ENCODE measurements at regions not wholly inside any gene's neighbourhood (a gene's known extent, or its start where the extent isn't known, plus 50 kb on each side); places are given as distances from the start of the nearest gene placed in this dataset.

GRCh38 chr3:167898091-167898490, 162.6 kb downstream of the SERPINI1 start:
- Histone ChIP-seq H3K36me3 (no peaks in the 10 kb centered on the region), H3K27me3 (no peaks in the 10 kb centered on the region), H3K9me3 (no peaks in the 10 kb centered on the region), H4K20me1 (no peaks in the 10 kb centered on the region), H3K4me3 (no peak overlapping the region), H3K4me2 (no peak overlapping the region), H3K4me1 (no peaks in the 10 kb centered on the region), H3K9ac (no peak overlapping the region), H3K27ac (no peak overlapping the region)
- no peak for TF ChIP-seq Cebpa-rat (IDR thresholded peaks at IDR 0.05)

- H3K36me3 ChIP-seq, result no peaks in the 10 kb centered on the region
- no peaks in the 10 kb centered on the region for H3K4me1 ChIP-seq
- H3K9me3 ChIP-seq, result no peaks in the 10 kb centered on the region
- no peaks in the 10 kb centered on the region for H4K20me1 ChIP-seq
- H3K4me2 ChIP-seq, result no peak overlapping the region
- H3K4me3 ChIP-seq, result no peak overlapping the region
- no peak overlapping the region for H3K9ac ChIP-seq
- TF ChIP-seq Cebpa-rat (IDR thresholded peaks at IDR 0.05), result no peak
- H3K27me3 ChIP-seq, result no peaks in the 10 kb centered on the region
- H3K27ac ChIP-seq, result no peak overlapping the region
These were observed 160.2 kb downstream of the SERPINI1 start for GRCh38 chr3:167895684-167896083.

- TF ChIP-seq Cebpa-rat (IDR thresholded peaks at IDR 0.05), result no peak
- no peaks in the 10 kb centered on the region for H3K36me3 ChIP-seq
- H3K4me2 ChIP-seq, result no peak overlapping the region
- H3K27ac ChIP-seq, result no peak overlapping the region
- H3K27me3 ChIP-seq, result no peaks in the 10 kb centered on the region
- H3K4me1 ChIP-seq, result no peaks in the 10 kb centered on the region
- H3K9ac ChIP-seq, result no peak overlapping the region
- no peak overlapping the region for H3K4me3 ChIP-seq
- no peaks in the 10 kb centered on the region for H4K20me1 ChIP-seq
- H3K9me3 ChIP-seq, result no peaks in the 10 kb centered on the region
These were observed 159.7 kb downstream of the SERPINI1 start for GRCh38 chr3:167895178-167895577.

- Histone ChIP-seq H3K27ac (no peak overlapping the region), H3K9me3 (no peaks in the 10 kb centered on the region), H3K36me3 (no peaks in the 10 kb centered on the region), H3K4me3 (no peak overlapping the region), H3K9ac (no peak overlapping the region), H3K4me2 (no peak overlapping the region), H3K4me1 (no peaks in the 10 kb centered on the region), H3K27me3 (no peaks in the 10 kb centered on the region), H4K20me1 (no peaks in the 10 kb centered on the region)
- peak; percentile 30; the same call in 1 of the 2 replicates for TF ChIP-seq Cebpa-rat (IDR thresholded peaks at IDR 0.05)
These were observed 156.7 kb downstream of the SERPINI1 start for GRCh38 chr3:167892205-167892604.

- H3K4me2 ChIP-seq, result no peak overlapping the region
- H3K9me3 ChIP-seq, result no peaks in the 10 kb centered on the region
- no peaks in the 10 kb centered on the region for H3K36me3 ChIP-seq
- no peaks in the 10 kb centered on the region for H4K20me1 ChIP-seq
- no peaks in the 10 kb centered on the region for H3K4me1 ChIP-seq
- TF ChIP-seq Cebpa-rat (IDR thresholded peaks at IDR 0.05), result no peak
- H3K9ac ChIP-seq, result no peak overlapping the region
- H3K27me3 ChIP-seq, result no peaks in the 10 kb centered on the region
- H3K4me3 ChIP-seq, result no peak overlapping the region
- no peak overlapping the region for H3K27ac ChIP-seq
These were observed 151.6 kb downstream of the SERPINI1 start for GRCh38 chr3:167887096-167887495.

GRCh38 chr3:167886690-167887089, 151.2 kb downstream of the SERPINI1 start:
- Histone ChIP-seq H3K9ac (no peak overlapping the region), H3K4me2 (no peak overlapping the region), H3K9me3 (no peaks in the 10 kb centered on the region), H3K36me3 (no peaks in the 10 kb centered on the region), H4K20me1 (no peaks in the 10 kb centered on the region), H3K4me3 (no peak overlapping the region), H3K27ac (no peak overlapping the region), H3K27me3 (no peaks in the 10 kb centered on the region), H3K4me1 (no peaks in the 10 kb centered on the region)
- no peak; the same call in 1 of the 2 replicates for TF ChIP-seq Cebpa-rat (IDR thresholded peaks at IDR 0.05)

GRCh38 chr3:167885277-167885676, 149.8 kb downstream of the SERPINI1 start:
- Histone ChIP-seq H3K4me2 (no peak overlapping the region), H4K20me1 (no peaks in the 10 kb centered on the region), H3K9me3 (no peaks in the 10 kb centered on the region)

GRCh38 chr3:167884481-167884880, 149.0 kb downstream of the SERPINI1 start:
- H4K20me1 ChIP-seq, result no peaks in the 10 kb centered on the region
- no peaks in the 10 kb centered on the region for H3K27me3 ChIP-seq
- no peaks in the 10 kb centered on the region for H3K9me3 ChIP-seq
- no peaks in the 10 kb centered on the region for H3K36me3 ChIP-seq
- H3K9ac ChIP-seq, result no peak overlapping the region
- no peak for TF ChIP-seq Cebpa-rat (IDR thresholded peaks at IDR 0.05)
- H3K27ac ChIP-seq, result no peak overlapping the region
- no peaks in the 10 kb centered on the region for H3K4me1 ChIP-seq
- H3K4me2 ChIP-seq, result no peak overlapping the region
- H3K4me3 ChIP-seq, result no peak overlapping the region

More at GRCh38 chr3:167885277-167885676, 149.8 kb downstream of the SERPINI1 start:
- no peak overlapping the region for H3K27ac ChIP-seq
- no peak overlapping the region for H3K9ac ChIP-seq
- H3K36me3 ChIP-seq, result no peaks in the 10 kb centered on the region
- H3K27me3 ChIP-seq, result no peaks in the 10 kb centered on the region
- H3K4me1 ChIP-seq, result no peaks in the 10 kb centered on the region
- TF ChIP-seq Cebpa-rat (IDR thresholded peaks at IDR 0.05), result no peak
- no peak overlapping the region for H3K4me3 ChIP-seq

GRCh38 chr3:167883452-167883851, 147.9 kb downstream of the SERPINI1 start:
- Histone ChIP-seq H3K9ac (no peak overlapping the region), H3K36me3 (no peaks in the 10 kb centered on the region), H3K27me3 (no peaks in the 10 kb centered on the region), H4K20me1 (no peaks in the 10 kb centered on the region), H3K27ac (no peak overlapping the region), H3K4me1 (no peaks in the 10 kb centered on the region), H3K9me3 (no peaks in the 10 kb centered on the region), H3K4me3 (no peak overlapping the region), H3K4me2 (no peak overlapping the region)
- no peak for TF ChIP-seq Cebpa-rat (IDR thresholded peaks at IDR 0.05)

- Histone ChIP-seq H3K9me3 (no peaks in the 10 kb centered on the region), H3K4me2 (no peak overlapping the region), H3K4me1 (no peaks in the 10 kb centered on the region), H3K4me3 (no peak overlapping the region), H3K9ac (no peak overlapping the region), H4K20me1 (no peaks in the 10 kb centered on the region), H3K27me3 (no peaks in the 10 kb centered on the region), H3K36me3 (no peaks in the 10 kb centered on the region), H3K27ac (no peak overlapping the region)
- no peak for TF ChIP-seq Cebpa-rat (IDR thresholded peaks at IDR 0.05)
These were observed 146.6 kb downstream of the SERPINI1 start for GRCh38 chr3:167882057-167882667.

- no peaks in the 10 kb centered on the region for H3K36me3 ChIP-seq
- no peak overlapping the region for H3K4me2 ChIP-seq
- no peaks in the 10 kb centered on the region for H3K9me3 ChIP-seq
- H3K27ac ChIP-seq, result no peak overlapping the region
- no peaks in the 10 kb centered on the region for H4K20me1 ChIP-seq
- no peak overlapping the region for H3K9ac ChIP-seq
- TF ChIP-seq Cebpa-rat (IDR thresholded peaks at IDR 0.05), result no peak
- no peak overlapping the region for H3K4me3 ChIP-seq
- no peaks in the 10 kb centered on the region for H3K27me3 ChIP-seq
- H3K4me1 ChIP-seq, result no peaks in the 10 kb centered on the region
These were observed 144.7 kb downstream of the SERPINI1 start for GRCh38 chr3:167880183-167880582.

Data from BLaER1 (cell line).